GM18870 (cell line): ENCODE measurements at regions not wholly inside any gene's neighbourhood (a gene's known extent, or its start where the extent isn't known, plus 50 kb on each side); places are given as distances from the start of the nearest gene placed in this dataset.
"Not testable (repeated sequence)": the region's sequence is repeated elsewhere in the genome, so short reads cannot be mapped to it uniquely, and the experiment has no call there.

ENCODE experiments used
- ATAC-seq: cut with Tn5 transposase; IDR thresholded peaks from one replicate; pipeline ENCODE4 v1.9.1; 2021; ENCODE audit warnings: moderate library complexity; ENCODE audit not compliant: unreplicated experiment

DNA sequence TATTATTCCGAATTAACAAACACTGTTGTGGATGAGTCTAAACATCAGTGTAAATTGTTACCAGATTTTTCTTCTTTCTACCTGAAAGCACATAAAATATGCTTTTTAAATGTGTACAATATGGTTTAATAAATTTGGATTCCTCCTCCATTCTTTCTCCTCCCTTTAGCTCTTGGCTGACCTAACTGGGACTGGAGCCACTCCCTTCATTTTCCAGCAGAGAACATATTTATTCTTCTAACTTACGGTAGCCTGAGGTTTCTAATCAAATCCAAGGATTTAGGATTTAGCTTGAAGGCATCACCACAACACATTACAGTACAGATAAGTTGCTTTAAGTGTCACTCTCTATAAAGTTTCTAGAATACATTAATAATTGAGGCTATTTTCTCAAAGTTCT, 88.2 kb upstream of the SEMA3C start:
- ATAC-seq: no peak

DNA sequence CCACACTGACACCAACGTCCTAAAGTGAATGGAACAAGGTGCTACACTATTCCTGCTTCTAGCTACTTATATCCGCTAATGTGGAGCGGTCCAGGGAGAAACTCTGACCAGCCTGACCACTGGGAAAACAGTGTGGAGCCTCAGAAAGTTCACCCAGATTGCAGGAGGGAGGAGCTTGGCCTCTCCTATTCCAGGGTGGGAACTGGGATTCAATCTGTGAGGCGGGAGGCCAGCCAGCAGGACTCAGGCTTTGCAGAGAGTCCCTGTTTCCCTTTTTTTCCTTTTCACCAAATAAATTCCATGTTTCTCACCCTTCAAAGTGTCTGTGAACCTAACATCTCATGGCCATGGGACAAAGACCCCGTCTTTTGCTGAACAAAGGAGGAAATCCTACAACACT, 86.4 kb upstream of the SEMA3C start:
- ATAC-seq: no peak

DNA sequence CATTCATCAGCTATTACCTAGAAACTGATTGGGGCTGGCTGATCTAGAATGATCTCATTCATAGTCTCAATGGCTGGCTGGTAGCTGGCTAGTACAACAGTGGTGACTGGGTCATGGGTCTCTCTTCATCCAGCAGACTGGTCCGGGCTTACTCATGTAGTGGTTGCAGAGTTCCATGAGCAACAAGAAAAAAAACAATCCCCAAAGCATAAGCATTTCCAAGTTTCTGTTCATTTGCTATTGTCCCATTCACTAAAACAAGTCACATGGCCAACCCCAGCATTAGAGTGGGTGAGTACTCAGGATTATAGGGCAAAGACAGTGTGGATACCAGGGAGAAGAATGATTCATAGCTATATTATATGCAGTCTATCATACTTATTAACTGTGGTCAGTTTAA, 85.2 kb upstream of the SEMA3C start:
- no peak for ATAC-seq

DNA sequence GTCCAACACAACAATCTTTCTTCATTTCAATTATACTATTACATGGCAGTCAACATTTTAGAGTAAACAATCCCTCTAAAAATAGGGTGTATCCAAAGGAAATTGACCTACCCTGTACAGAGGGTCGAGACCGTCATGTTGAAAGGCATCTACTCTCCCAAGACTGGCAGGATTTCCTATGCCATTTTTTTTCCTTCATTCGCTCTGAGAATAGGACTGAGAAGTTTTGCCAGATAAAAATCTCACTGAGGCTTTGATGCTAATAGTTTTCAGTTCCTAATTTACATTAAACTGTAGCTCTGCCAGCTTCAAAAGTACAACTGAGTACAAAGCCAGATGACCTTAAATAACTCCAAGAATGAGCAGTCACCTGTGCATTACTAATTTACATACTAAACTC, 84.5 kb upstream of the SEMA3C start:
- no peak for ATAC-seq

DNA sequence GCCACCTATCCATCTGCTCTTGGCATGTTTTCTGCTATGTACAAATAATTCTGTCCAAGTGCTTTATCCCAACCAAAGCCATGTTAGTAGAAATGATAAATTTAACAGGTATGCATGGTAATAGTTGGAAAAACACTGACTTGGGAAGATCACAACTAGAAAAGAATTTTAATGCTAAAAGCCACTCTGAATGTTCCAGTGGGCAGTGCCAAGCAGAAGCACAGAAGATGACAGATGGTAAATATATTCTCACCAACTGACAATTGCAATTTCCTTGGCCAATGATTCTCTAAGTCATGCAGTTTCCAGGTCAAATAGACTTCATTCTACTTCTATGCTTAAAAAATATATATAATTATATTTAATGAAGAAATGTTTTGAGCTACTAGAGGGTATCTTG, 83.6 kb upstream of the SEMA3C start:
- ATAC-seq: no peak

DNA sequence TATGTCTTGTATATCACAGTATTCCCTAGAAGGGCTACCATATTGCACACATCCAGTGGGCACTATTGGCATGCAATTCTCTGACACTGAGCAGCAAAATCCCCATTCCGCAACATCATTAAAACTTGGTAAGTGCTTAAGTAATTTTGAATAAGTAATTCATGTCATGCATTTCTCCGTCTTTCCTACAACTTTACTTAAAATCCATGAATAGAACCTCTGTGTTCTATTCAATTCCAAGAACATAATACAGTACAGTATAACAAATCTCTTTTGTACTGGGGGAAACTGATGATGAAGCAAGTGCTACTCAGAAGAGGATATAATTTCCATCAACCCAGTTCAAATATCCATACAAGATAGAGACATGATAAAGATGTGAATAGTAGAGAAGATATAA, 80.9 kb upstream of the SEMA3C start:
- ATAC-seq: no peak

DNA sequence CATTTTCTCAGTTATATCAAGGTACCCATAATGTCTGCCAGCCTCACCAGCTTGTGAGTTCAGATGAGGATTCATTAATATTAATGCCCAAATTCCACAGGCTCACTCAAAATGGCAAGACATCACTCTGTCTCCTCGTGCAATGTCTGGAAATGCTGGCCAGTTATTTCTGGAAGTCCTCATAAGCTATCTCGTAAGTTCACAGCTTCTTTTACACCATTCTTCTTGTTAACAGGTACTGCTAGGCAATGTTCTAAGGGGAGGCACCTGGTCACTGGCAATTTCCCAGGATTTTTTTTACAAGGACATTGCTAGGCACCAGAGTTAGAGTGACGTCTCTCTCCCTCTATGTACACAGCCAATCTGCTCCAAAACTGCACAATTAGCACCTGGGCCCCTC, 80.2 kb upstream of the SEMA3C start:
- ATAC-seq: no peak

DNA sequence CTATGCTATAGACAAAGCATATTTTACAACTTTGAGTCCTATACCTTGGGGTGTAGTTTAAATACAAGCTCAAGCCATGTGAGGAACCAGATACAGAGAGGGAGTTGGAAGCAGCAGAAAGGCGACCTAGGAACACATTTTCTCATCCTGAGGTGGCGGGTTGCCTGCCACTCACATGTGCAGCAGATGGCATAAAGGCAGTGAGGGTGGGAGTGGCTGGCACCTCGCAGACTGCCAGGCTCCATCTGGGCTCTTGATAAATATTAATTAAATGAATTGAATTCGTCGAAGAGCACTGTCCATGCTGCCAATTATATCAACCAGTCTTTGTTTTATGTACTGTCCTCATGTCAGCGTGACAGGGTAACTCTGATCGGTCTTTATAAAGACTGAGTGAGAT, 79.0 kb upstream of the SEMA3C start:
- ATAC-seq: no peak

DNA sequence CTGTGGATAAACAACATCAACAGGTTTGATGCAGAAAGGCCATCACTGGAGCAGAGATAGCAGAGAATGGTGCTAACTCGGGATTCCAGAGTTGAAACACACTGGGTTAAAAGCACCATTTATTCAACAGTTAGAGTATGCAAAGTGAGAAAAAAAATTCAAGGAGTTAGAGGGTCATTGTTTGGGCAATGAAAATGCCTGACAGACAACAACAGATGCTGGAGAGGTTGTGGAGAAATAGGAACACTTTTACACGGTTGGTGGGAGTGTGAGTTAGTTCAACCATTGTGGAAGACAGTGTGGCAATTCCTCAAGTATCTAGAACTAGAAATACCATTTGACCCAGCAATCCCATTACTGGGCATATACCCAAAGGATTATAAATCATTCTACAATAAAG, 77.4 kb upstream of the SEMA3C start:
- not testable (repeated sequence) for ATAC-seq

DNA sequence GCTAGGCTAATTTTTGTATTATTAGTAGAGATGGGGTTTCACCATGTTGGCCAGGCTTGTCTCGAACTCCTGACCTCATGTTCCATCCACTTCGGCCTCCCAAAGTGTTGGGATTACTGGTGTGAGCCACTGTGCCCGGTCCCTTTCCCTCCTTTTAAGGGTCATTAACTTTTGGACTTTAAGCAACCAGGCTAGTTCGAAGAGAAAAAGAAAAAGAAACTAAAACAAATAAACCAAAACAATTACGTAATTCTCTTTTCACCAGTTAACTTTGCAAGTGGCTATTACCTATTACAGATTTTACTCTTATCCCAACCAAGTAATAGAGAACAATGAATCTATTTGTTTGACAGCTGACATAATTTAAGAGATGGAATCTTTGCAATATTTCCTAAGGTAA, 72.8 kb upstream of the SEMA3C start:
- no peak for ATAC-seq

DNA sequence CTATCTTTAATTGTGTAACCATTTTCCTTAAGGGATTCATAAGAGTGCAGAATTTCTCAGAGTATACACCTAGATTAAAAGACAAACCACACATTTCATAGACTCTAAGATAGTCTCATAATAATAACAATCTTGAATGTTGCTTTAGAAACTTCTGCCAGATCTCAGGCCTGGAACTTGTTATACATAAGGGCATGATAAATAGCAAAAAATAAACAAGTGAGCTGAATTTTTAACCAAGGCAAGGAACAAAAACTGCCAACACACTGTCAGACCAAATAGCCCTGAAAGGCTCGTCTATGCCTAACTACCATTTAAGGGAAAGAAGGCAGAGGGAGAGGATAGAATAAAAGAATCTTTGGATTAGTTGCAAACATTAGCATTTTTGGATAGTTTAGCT, 65.8 kb upstream of the SEMA3C start:
- no peak for ATAC-seq

DNA sequence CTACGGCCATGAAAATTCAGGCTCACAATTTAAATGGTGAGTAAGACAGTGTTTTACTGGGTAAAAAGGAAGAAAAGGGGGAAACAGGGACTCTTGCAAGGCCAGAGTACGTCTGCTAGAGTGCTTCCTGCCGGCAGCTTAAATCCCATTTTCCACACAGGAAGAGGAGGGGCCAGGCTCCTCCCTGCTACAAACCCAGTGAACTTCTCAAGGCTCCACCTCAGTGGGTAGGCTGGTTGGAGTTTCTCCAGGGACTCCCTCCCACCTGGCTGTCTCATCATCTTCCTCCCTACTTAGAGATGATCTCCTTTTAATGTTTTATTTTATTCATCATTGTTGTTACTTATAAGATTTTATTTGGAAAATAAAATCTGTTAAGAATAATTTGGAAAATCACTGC, 62.6 kb upstream of the SEMA3C start:
- ATAC-seq: no peak

DNA sequence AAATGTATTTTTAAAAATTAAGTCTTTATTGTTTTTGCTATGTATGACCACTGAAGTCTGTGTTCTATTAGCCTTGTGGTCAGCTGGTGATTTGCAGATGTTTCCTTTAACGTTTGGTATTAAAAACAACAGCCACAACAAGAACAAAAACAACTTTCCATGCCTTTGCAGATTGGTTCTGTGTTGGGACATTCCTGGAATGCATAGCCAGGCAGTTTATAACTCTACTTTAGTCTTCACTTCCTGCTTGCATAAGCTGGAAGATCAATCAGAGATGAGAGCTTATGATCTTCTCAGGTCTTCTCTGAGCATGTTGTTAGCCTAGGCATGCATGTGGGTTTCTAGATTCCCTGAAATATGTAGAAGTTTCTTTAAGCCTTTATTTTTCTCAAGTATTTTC, 58.9 kb upstream of the SEMA3C start:
- no peak for ATAC-seq

DNA sequence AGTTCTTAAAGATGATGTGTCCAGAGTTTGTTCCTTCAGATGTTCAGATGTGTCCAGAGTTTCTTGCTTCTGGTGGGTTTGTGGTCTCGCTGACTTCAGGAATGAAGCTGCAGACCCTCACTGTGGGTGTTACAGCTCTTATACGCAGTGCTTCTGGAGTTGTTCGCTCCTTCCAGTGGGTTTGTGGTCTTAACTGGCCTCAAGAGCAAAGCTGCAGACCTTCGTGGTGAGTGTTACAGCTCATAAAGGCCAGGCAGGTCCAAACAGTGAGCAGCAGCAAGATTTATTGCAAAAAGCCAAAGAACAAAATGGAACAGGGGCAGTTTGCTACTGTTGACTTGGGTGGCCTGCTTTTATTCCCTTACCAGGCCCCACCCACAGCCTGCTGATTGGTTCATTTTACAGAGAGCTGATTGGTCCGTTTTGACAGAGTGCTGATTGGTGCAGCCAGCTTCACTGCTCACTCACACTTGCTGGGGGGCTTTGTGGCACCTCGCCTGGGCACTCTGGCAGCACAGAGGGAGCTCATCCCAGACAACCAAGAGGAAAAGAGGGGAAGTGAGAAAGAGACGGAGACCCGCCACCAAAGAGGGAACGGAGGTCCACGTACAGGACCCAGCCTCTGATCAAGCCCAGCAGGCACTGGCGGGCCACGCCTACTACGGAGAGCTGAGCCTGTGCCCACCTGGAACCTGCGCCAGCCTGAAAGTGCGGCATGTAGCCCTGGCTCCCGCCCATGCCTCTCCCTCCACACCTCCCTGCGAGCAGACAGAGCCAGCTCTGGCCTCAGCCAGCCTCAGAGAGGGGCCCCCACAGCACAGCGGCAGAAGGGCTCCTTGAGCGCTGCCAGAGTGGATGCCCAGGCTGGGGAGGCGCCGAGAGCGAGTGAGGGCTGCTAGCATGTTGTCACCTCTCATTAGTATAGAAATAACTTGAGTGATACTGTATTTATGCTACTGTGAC, 55.8 kb upstream of the SEMA3C start:
- ATAC-seq: no peak

DNA sequence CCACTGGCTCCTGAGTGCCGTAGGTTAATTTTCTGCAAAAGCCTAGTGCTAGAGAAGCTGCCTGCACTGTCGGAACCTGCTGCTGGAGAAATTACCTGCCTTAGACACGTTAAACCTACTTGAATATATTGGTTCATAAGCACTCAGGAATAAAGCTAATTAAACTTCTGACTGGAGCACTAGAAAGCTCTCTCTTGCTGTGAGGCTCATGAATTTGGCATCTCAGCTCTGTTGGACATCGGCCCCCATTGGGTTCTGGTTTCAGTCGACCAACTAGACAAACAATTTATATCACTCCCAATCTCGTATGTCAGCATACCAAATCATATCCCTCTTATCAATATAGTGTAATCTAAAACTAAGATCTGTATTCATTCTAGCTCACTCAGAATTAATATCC, 52.4 kb upstream of the SEMA3C start:
- ATAC-seq: no peak
